ENCODE measurements at regions not wholly inside any gene's neighbourhood (a gene's known extent, or its start where the extent isn't known, plus 50 kb on each side); places are given as distances from the start of the nearest gene placed in this dataset.
"Not testable (repeated sequence)": the region's sequence is repeated elsewhere in the genome, so short reads cannot be mapped to it uniquely, and the experiment has no call there.

- 95% methylated on average over 10 of the region's 10 CpGs for WGBS
- H3K27ac ChIP-seq (ENCODE audit: low read depth): no peak overlapping the region
- no peaks in the 10 kb centered on the region for H3K36me3 ChIP-seq (ENCODE audit: insufficient read depth)
- no peaks in the 10 kb centered on the region for H3K4me1 ChIP-seq (ENCODE audit: insufficient read depth)
- H3K4me3 ChIP-seq (ENCODE audit: low read depth, low read length): no peak overlapping the region
- DNase-seq (ENCODE audit: extremely low spot score): no peak
These were observed 85.6 kb upstream of the SLC66A3 start for GRCh38 chr2:11069566-11070185.

GRCh38 chr2:11071211-11071610 is 84.1 kb upstream of the SLC66A3 start:
- no peak for DNase-seq (ENCODE audit: extremely low spot score)
- H3K36me3 ChIP-seq (ENCODE audit: insufficient read depth): no peaks in the 10 kb centered on the region
- H3K4me1 ChIP-seq (ENCODE audit: insufficient read depth): no peaks in the 10 kb centered on the region
- H3K4me3 ChIP-seq (ENCODE audit: low read depth, low read length): no peak overlapping the region
- WGBS: 52% methylated on average over 7 of the region's 7 CpGs
- H3K27ac ChIP-seq (ENCODE audit: low read depth): no peak overlapping the region

GRCh38 chr2:11071939-11072338 is 83.3 kb upstream of the SLC66A3 start:
- 93% methylated on average over 2 of the region's 2 CpGs for WGBS
- no peaks in the 10 kb centered on the region for H3K4me1 ChIP-seq (ENCODE audit: insufficient read depth)
- H3K27ac ChIP-seq (ENCODE audit: low read depth): no peak overlapping the region

GRCh38 chr2:11072550-11072949 is 82.7 kb upstream of the SLC66A3 start:
- no peak for DNase-seq (ENCODE audit: extremely low spot score)
- no peaks in the 10 kb centered on the region for H3K36me3 ChIP-seq (ENCODE audit: insufficient read depth)
- H3K4me3 ChIP-seq (ENCODE audit: low read depth, low read length): no peak overlapping the region
- no peaks in the 10 kb centered on the region for H3K4me1 ChIP-seq (ENCODE audit: insufficient read depth)
- WGBS: 70% methylated on average over 6 of the region's 6 CpGs
- H3K27ac ChIP-seq (ENCODE audit: low read depth): no peak overlapping the region

More at GRCh38 chr2:11071939-11072338, 83.3 kb upstream of the SLC66A3 start:
- no peaks in the 10 kb centered on the region for H3K36me3 ChIP-seq (ENCODE audit: insufficient read depth)
- no peak overlapping the region for H3K4me3 ChIP-seq (ENCODE audit: low read depth, low read length)
- no peak for DNase-seq (ENCODE audit: extremely low spot score)

GRCh38 chr2:11073251-11073650 is 82.0 kb upstream of the SLC66A3 start:
- Histone ChIP-seq H3K4me1 (ENCODE audit: insufficient read depth) (no peaks in the 10 kb centered on the region), H3K36me3 (ENCODE audit: insufficient read depth) (no peaks in the 10 kb centered on the region), H3K4me3 (ENCODE audit: low read depth, low read length) (no peak overlapping the region), H3K27ac (ENCODE audit: low read depth) (no peak overlapping the region)
- DNase-seq (ENCODE audit: extremely low spot score): no peak
- WGBS: 24% methylated on average over 10 of the region's 10 CpGs

GRCh38 chr2:11073776-11074175 is 81.5 kb upstream of the SLC66A3 start:
- WGBS: 24% methylated on average over 7 of the region's 7 CpGs
- Histone ChIP-seq H3K36me3 (ENCODE audit: insufficient read depth) (no peaks in the 10 kb centered on the region), H3K27ac (ENCODE audit: low read depth) (no peak overlapping the region), H3K4me1 (ENCODE audit: insufficient read depth) (no peaks in the 10 kb centered on the region), H3K4me3 (ENCODE audit: low read depth, low read length) (no peak overlapping the region)
- no peak for DNase-seq (ENCODE audit: extremely low spot score)

GRCh38 chr2:11074246-11074820 is 80.9 kb upstream of the SLC66A3 start:
- H3K36me3 ChIP-seq (ENCODE audit: insufficient read depth): no peaks in the 10 kb centered on the region
- 82% methylated on average over 13 of the region's 13 CpGs for WGBS
- DNase-seq (ENCODE audit: extremely low spot score): no peak
- no peak overlapping the region for H3K27ac ChIP-seq (ENCODE audit: low read depth)
- no peaks in the 10 kb centered on the region for H3K4me1 ChIP-seq (ENCODE audit: insufficient read depth)
- H3K4me3 ChIP-seq (ENCODE audit: low read depth, low read length): no peak overlapping the region

- 93% methylated on average over 5 of the region's 5 CpGs for WGBS
These were observed 80.0 kb upstream of the SLC66A3 start for GRCh38 chr2:11075221-11075620.

GRCh38 chr2:11077411-11077810 is 77.9 kb upstream of the SLC66A3 start:
- no peak for DNase-seq (ENCODE audit: extremely low spot score)
- H3K27ac ChIP-seq (ENCODE audit: low read depth): no peak overlapping the region
- H3K36me3 ChIP-seq (ENCODE audit: insufficient read depth): no peaks in the 10 kb centered on the region
- WGBS: 59% methylated on average over 3 of the region's 3 CpGs
- H3K4me1 ChIP-seq (ENCODE audit: insufficient read depth): no peaks in the 10 kb centered on the region
- H3K4me3 ChIP-seq (ENCODE audit: low read depth, low read length): no peak overlapping the region

More at GRCh38 chr2:11075221-11075620, 80.0 kb upstream of the SLC66A3 start:
- DNase-seq (ENCODE audit: extremely low spot score): no peak
- Histone ChIP-seq H3K36me3 (ENCODE audit: insufficient read depth) (no peaks in the 10 kb centered on the region), H3K27ac (ENCODE audit: low read depth) (no peak overlapping the region), H3K4me1 (ENCODE audit: insufficient read depth) (no peaks in the 10 kb centered on the region), H3K4me3 (ENCODE audit: low read depth, low read length) (no peak overlapping the region)

- Histone ChIP-seq H3K36me3 (ENCODE audit: insufficient read depth) (no peaks in the 10 kb centered on the region), H3K4me3 (ENCODE audit: low read depth, low read length) (no peak overlapping the region), H3K27ac (ENCODE audit: low read depth) (no peak overlapping the region), H3K4me1 (ENCODE audit: insufficient read depth) (no peaks in the 10 kb centered on the region)
- no peak for DNase-seq (ENCODE audit: extremely low spot score)
- 79% methylated on average over 8 of the region's 8 CpGs for WGBS
These were observed 76.0 kb upstream of the SLC66A3 start for GRCh38 chr2:11079136-11079824.

- DNase-seq (ENCODE audit: extremely low spot score): no peak
- 90% methylated on average over 20 of the region's 20 CpGs for WGBS
- no peaks in the 10 kb centered on the region for H3K4me1 ChIP-seq (ENCODE audit: insufficient read depth)
These were observed 74.8 kb upstream of the SLC66A3 start for GRCh38 chr2:11080253-11081115.

GRCh38 chr2:11082880-11083279 is 72.4 kb upstream of the SLC66A3 start:
- H3K4me3 ChIP-seq (ENCODE audit: low read depth, low read length): no peak overlapping the region
- no peak for DNase-seq (ENCODE audit: extremely low spot score)
- no peak overlapping the region for H3K27ac ChIP-seq (ENCODE audit: low read depth)
- 84% methylated on average over 6 of the region's 6 CpGs for WGBS
- no peaks in the 10 kb centered on the region for H3K4me1 ChIP-seq (ENCODE audit: insufficient read depth)
- no peaks in the 10 kb centered on the region for H3K36me3 ChIP-seq (ENCODE audit: insufficient read depth)

More at GRCh38 chr2:11080253-11081115, 74.8 kb upstream of the SLC66A3 start:
- no peak overlapping the region for H3K4me3 ChIP-seq (ENCODE audit: low read depth, low read length)
- H3K27ac ChIP-seq (ENCODE audit: low read depth): no peak overlapping the region
- H3K36me3 ChIP-seq (ENCODE audit: insufficient read depth): no peaks in the 10 kb centered on the region

GRCh38 chr2:11088821-11089220 is 66.4 kb upstream of the SLC66A3 start:
- WGBS: 83% methylated on average over 17 of the region's 17 CpGs
- not testable (repeated sequence) for H3K4me1 ChIP-seq (ENCODE audit: insufficient read depth); DNase-seq (ENCODE audit: extremely low spot score); H3K27ac ChIP-seq (ENCODE audit: low read depth); H3K36me3 ChIP-seq (ENCODE audit: insufficient read depth); H3K4me3 ChIP-seq (ENCODE audit: low read depth, low read length)

Data from urinary bladder (tissue), 3 donors.